ENCODE measurements at regions not wholly inside any gene's neighbourhood (a gene's known extent, or its start where the extent isn't known, plus 50 kb on each side); places are given as distances from the start of the nearest gene placed in this dataset.

- 79 to 82% methylated on average over 1 of the region's 1 CpG for WGBS, 2 donors
- H3K27ac ChIP-seq = no peak overlapping the region
- intact Hi-C loops (cut with DNase I) = no loop called here
- H3K4me3 ChIP-seq = no peak overlapping the region
- TF ChIP-seq POLR2A (IDR thresholded peaks at IDR 0.05) = no peak
- TF ChIP-seq CTCF (IDR thresholded peaks at IDR 0.05) = no peak
- H3K9me3 ChIP-seq = no peaks in the 10 kb centered on the region
- DNase-seq = no peak
- H3K27me3 ChIP-seq = no peaks in the 10 kb centered on the region
- H3K4me1 ChIP-seq = no peaks in the 10 kb centered on the region
- H3K36me3 ChIP-seq = no peaks in the 10 kb centered on the region
Measured at GRCh38 chr5:152938630-152939029, 533.6 kb upstream of the NMUR2 start.

GRCh38 chr5:152942633-152943336 is 537.7 kb upstream of the NMUR2 start:
- TF ChIP-seq CTCF (IDR thresholded peaks at IDR 0.05) (no peak), POLR2A (IDR thresholded peaks at IDR 0.05) (no peak)
- Histone ChIP-seq H3K4me3 (no peak overlapping the region), H3K9me3 (no peaks in the 10 kb centered on the region), H3K4me1 (no peaks in the 10 kb centered on the region), H3K27me3 (no peaks in the 10 kb centered on the region), H3K27ac (no peak overlapping the region), H3K36me3 (no peaks in the 10 kb centered on the region)
- no peak for DNase-seq
- intact Hi-C loops (cut with DNase I) = no loop called here
- 32 to 77% methylated on average over 2 to 5 of the region's 5 CpGs for WGBS, 2 donors

- WGBS, 2 donors = 62 to 66% methylated on average over 8 of the region's 8 CpGs
- Histone ChIP-seq H3K9me3 (no peaks in the 10 kb centered on the region), H3K36me3 (no peaks in the 10 kb centered on the region), H3K27ac (no peak overlapping the region), H3K4me3 (no peak overlapping the region), H3K4me1 (no peaks in the 10 kb centered on the region), H3K27me3 (no peaks in the 10 kb centered on the region)
- intact Hi-C loops (cut with DNase I) = no loop called here
- TF ChIP-seq CTCF (IDR thresholded peaks at IDR 0.05) (no peak), POLR2A (IDR thresholded peaks at IDR 0.05) (no peak)
- DNase-seq = no peak
Measured at GRCh38 chr5:152953788-152954483, 536.5 kb upstream of the GRIA1 start.

- H3K9me3 ChIP-seq = no peaks in the 10 kb centered on the region
- no peaks in the 10 kb centered on the region for H3K27me3 ChIP-seq
- H3K4me3 ChIP-seq = no peak overlapping the region
- H3K4me1 ChIP-seq = no peaks in the 10 kb centered on the region
- WGBS, 2 donors = 73 to 76% methylated on average over 2 of the region's 2 CpGs
- no peak for TF ChIP-seq CTCF (IDR thresholded peaks at IDR 0.05)
- TF ChIP-seq POLR2A (IDR thresholded peaks at IDR 0.05) = no peak
- H3K36me3 ChIP-seq = no peaks in the 10 kb centered on the region
- no peak overlapping the region for H3K27ac ChIP-seq
- no peak for DNase-seq
- intact Hi-C loops (cut with DNase I) = no loop called here
Measured at GRCh38 chr5:152956943-152957613, 533.4 kb upstream of the GRIA1 start.
